ENCODE measurements at regions not wholly inside any gene's neighbourhood (a gene's known extent, or its start where the extent isn't known, plus 50 kb on each side); places are given as distances from the start of the nearest gene placed in this dataset.

- Histone ChIP-seq H3K27ac (no peak overlapping the region), H3F3A (ENCODE audit: low read depth) (no peaks in the 10 kb centered on the region), H4K20me1 (ENCODE audit: low read depth) (no peaks in the 10 kb centered on the region), H3K4me1 (no peaks in the 10 kb centered on the region), H3K4me2 (no peak overlapping the region), H3K79me2 (ENCODE audit: low read depth) (no peaks in the 10 kb centered on the region), H3K27me3 (no peaks in the 10 kb centered on the region), H3K36me3 (no peaks in the 10 kb centered on the region), H2AFZ (replicated peaks) (no peak overlapping the region), H3K9ac (no peak overlapping the region), H3K4me3 (no peak overlapping the region), H3K9me3 (ENCODE audit: low read depth) (no peaks in the 10 kb centered on the region)
- H3K27ac Mint-ChIP-seq = no peak overlapping the region
- H3K27me3 Mint-ChIP-seq (ENCODE audit: insufficient read depth, low read depth) = peaks cover 5% of the 10 kb centered on the region
- DNase-seq (ENCODE audit: low spot score) = no peak
- no peaks in the 10 kb centered on the region for H3K9me3 Mint-ChIP-seq
- H3K4me1 Mint-ChIP-seq = peaks cover 10% of the 10 kb centered on the region
- no peak for TF ChIP-seq EZH2 (IDR thresholded peaks at IDR 0.05)
- TF ChIP-seq EZH2phosphoT487 (IDR thresholded peaks at IDR 0.05) = no peak
- no peak for TF ChIP-seq CTCF (IDR thresholded peaks at IDR 0.05)
- no peaks in the 10 kb centered on the region for H3K36me3 Mint-ChIP-seq
- no peak overlapping the region for H3K4me3 Mint-ChIP-seq
These were observed 664.4 kb downstream of the MATN1 start for GRCh38 chr1:30058970-30059369.

DNA sequence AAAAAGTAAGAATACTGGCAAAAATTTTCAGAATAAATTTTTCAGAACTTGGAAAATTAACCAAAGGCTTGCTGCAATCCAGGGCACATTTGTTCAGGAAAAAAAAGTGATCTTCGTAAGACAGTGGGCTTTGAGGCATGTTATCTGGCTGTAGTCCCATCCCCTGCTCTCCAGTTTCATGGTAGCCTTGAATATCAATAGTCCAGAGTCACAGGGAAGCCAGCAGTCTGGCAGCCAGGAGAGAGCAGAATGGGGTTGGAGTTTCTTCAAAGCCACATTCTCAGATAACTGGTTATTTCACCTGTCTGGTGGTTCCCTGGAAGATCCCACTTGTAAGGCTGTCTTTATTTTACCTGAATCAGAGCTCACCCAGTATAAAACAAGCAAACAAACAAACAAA is 669.3 kb downstream of the MATN1 start:
- Histone ChIP-seq H3K9me3 (ENCODE audit: low read depth) (no peaks in the 10 kb centered on the region), H3K4me1 (no peaks in the 10 kb centered on the region), H4K20me1 (ENCODE audit: low read depth) (no peaks in the 10 kb centered on the region), H3K27ac (no peak overlapping the region), H3K9ac (no peak overlapping the region), H3K36me3 (no peaks in the 10 kb centered on the region), H3K27me3 (no peaks in the 10 kb centered on the region), H3K4me2 (no peak overlapping the region), H3K4me3 (no peak overlapping the region), H3K79me2 (ENCODE audit: low read depth) (no peaks in the 10 kb centered on the region), H2AFZ (replicated peaks) (no peak overlapping the region), H3F3A (ENCODE audit: low read depth) (no peaks in the 10 kb centered on the region)
- H3K4me1 Mint-ChIP-seq = peaks cover 7% of the 10 kb centered on the region
- no peak overlapping the region for H3K4me3 Mint-ChIP-seq
- no peaks in the 10 kb centered on the region for H3K27me3 Mint-ChIP-seq (ENCODE audit: insufficient read depth, low read depth)
- DNase-seq (ENCODE audit: low spot score) = peak; percentile 8
- H3K9me3 Mint-ChIP-seq = no peaks in the 10 kb centered on the region
- H3K27ac Mint-ChIP-seq = no peak overlapping the region
- no peaks in the 10 kb centered on the region for H3K36me3 Mint-ChIP-seq
- no peak for TF ChIP-seq EZH2phosphoT487 (IDR thresholded peaks at IDR 0.05)
- TF ChIP-seq EZH2 (IDR thresholded peaks at IDR 0.05) = no peak
- TF ChIP-seq CTCF (IDR thresholded peaks at IDR 0.05) = no peak

DNA sequence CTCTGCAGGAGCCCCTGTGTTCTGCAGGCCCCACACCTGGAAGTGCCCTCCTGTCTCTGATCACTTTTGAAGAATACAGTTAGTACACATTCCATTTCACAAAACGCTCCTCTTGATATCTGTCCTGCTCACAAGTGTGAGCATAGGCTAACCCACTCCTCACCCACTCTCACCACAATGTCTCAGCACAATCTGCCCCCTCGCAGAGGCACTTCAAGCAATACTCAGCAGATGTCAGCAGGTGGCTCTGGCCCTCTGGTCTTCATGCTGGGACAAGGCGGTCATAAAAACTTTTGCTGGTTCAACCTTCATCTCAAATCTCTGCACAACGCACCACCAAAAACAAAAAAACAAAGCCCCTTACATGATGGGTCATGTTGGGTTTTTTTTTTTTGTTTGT is 671.2 kb downstream of the MATN1 start:
- no peaks in the 10 kb centered on the region for H4K20me1 ChIP-seq (ENCODE audit: low read depth)
- H3K27me3 ChIP-seq = no peaks in the 10 kb centered on the region
- H3F3A ChIP-seq (ENCODE audit: low read depth) = no peaks in the 10 kb centered on the region
- H3K4me1 ChIP-seq = no peaks in the 10 kb centered on the region
- Mint-ChIP-seq H3K27ac (no peak overlapping the region), H3K9me3 (no peaks in the 10 kb centered on the region), H3K36me3 (no peaks in the 10 kb centered on the region), H3K27me3 (ENCODE audit: insufficient read depth, low read depth) (no peaks in the 10 kb centered on the region), H3K4me3 (no peak overlapping the region), H3K4me1 (peaks cover 3% of the 10 kb centered on the region)
- no peak overlapping the region for H3K9ac ChIP-seq
- no peak overlapping the region for H3K4me3 ChIP-seq
- H3K79me2 ChIP-seq (ENCODE audit: low read depth) = no peaks in the 10 kb centered on the region
- DNase-seq (ENCODE audit: low spot score) = no peak
- no peak overlapping the region for H3K27ac ChIP-seq
- no peaks in the 10 kb centered on the region for H3K9me3 ChIP-seq (ENCODE audit: low read depth)
- no peak overlapping the region for H2AFZ ChIP-seq (replicated peaks)
- TF ChIP-seq EZH2 (IDR thresholded peaks at IDR 0.05) (no peak), EZH2phosphoT487 (IDR thresholded peaks at IDR 0.05) (no peak), CTCF (IDR thresholded peaks at IDR 0.05) (no peak)
- no peaks in the 10 kb centered on the region for H3K36me3 ChIP-seq
- no peak overlapping the region for H3K4me2 ChIP-seq

- Histone ChIP-seq H2AFZ (replicated peaks) (no peak overlapping the region), H3K36me3 (no peaks in the 10 kb centered on the region), H3K27me3 (no peaks in the 10 kb centered on the region), H4K20me1 (ENCODE audit: low read depth) (no peaks in the 10 kb centered on the region), H3K4me2 (no peak overlapping the region), H3K27ac (no peak overlapping the region), H3K79me2 (ENCODE audit: low read depth) (no peaks in the 10 kb centered on the region), H3F3A (ENCODE audit: low read depth) (no peaks in the 10 kb centered on the region), H3K4me3 (no peak overlapping the region), H3K9me3 (ENCODE audit: low read depth) (no peaks in the 10 kb centered on the region), H3K4me1 (no peaks in the 10 kb centered on the region), H3K9ac (no peak overlapping the region)
- H3K9me3 Mint-ChIP-seq = no peaks in the 10 kb centered on the region
- peaks cover 3% of the 10 kb centered on the region for H3K4me1 Mint-ChIP-seq
- H3K4me3 Mint-ChIP-seq = no peak overlapping the region
- TF ChIP-seq CTCF (IDR thresholded peaks at IDR 0.05) (no peak), EZH2 (IDR thresholded peaks at IDR 0.05) (no peak), EZH2phosphoT487 (IDR thresholded peaks at IDR 0.05) (no peak)
- H3K27ac Mint-ChIP-seq = no peak overlapping the region
- H3K36me3 Mint-ChIP-seq = no peaks in the 10 kb centered on the region
- H3K27me3 Mint-ChIP-seq (ENCODE audit: insufficient read depth, low read depth) = no peaks in the 10 kb centered on the region
- no peak for DNase-seq (ENCODE audit: low spot score)
These were observed 671.6 kb downstream of the MATN1 start for GRCh38 chr1:30051777-30052176.

All from neural progenitor cell (in vitro differentiated cells).